CD14-positive monocyte (primary cell): ENCODE measurements at regions not wholly inside any gene's neighbourhood (a gene's known extent, or its start where the extent isn't known, plus 50 kb on each side); places are given as distances from the start of the nearest gene placed in this dataset.
"Not testable (repeated sequence)": the region's sequence is repeated elsewhere in the genome, so short reads cannot be mapped to it uniquely, and the experiment has no call there.

Experiments
- DNase-seq, 3 donors: peaks; one replicate each; pipeline ENCODE4 v3.0.0-alpha.2; 2011 to 2022
- H2AFZ ChIP-seq: 2 replicates; pipeline ENCODE4 v1.6.0; 2012; ENCODE audit warnings: mild to moderate bottlenecking, low read depth, low read length, inconsistent platforms; ENCODE audit not compliant: insufficient read depth, poor library complexity, severe bottlenecking
- H3K27ac ChIP-seq, 2 donors: 1 replicate in 1 of 2; 2 replicates in 1 of 2; pipeline ENCODE4 v1.5.1; 2012 to 2013; ENCODE audit warnings: low read length in 2 of 2, control low read depth in 1 of 2, inconsistent platforms in 1 of 2, low read depth in 1 of 2, mild to moderate bottlenecking in 1 of 2
- H3K27me3 ChIP-seq, 2 donors: one replicate each; pipeline versions ENCODE4 v1.6.0 to v1.6.1; 2011 to 2013; ENCODE audit warnings: low read length in 2 of 2; ENCODE audit not compliant: control insufficient read depth in 2 of 2, insufficient read depth in 2 of 2
- H3K36me3 ChIP-seq, 2 donors: replicated peaks in 1 of 2; 1 replicate in 1 of 2; 2 replicates in 1 of 2; pipeline versions ENCODE4 v1.5.1 to v1.6.1; 2012 to 2013; ENCODE audit warnings: low read length in 2 of 2, control low read depth in 1 of 2, inconsistent platforms in 1 of 2, mild to moderate bottlenecking in 1 of 2; ENCODE audit not compliant: insufficient read depth in 2 of 2, control insufficient read depth in 1 of 2
- H3K4me1 ChIP-seq, 2 donors: 1 replicate in 1 of 2; 2 replicates in 1 of 2; pipeline versions ENCODE4 v1.5.1 to v1.6.1; 2012 to 2013; ENCODE audit warnings: low read length in 2 of 2, control low read depth in 1 of 2, inconsistent platforms in 1 of 2, mild to moderate bottlenecking in 1 of 2, moderate library complexity in 1 of 2; ENCODE audit not compliant: insufficient read depth in 2 of 2, control insufficient read depth in 1 of 2
- H3K4me2 ChIP-seq: replicated peaks from 2 replicates; pipeline ENCODE3; 2012; ENCODE audit warnings: low read length, moderate library complexity, mild to moderate bottlenecking; ENCODE audit not compliant: poor library complexity, severe bottlenecking; ENCODE audit errors: extremely low read depth
- H3K4me3 ChIP-seq, 3 experiments: fragments of 200-600 bp in 1 of 3; sonication (generic) in 1 of 3; replicated peaks in 1 of 3; 1 replicate in 2 of 3; 2 replicates in 1 of 3; pipeline ENCODE4 v1.5.1; 2011 to 2013; ENCODE audit warnings: low read length in 3 of 3, mild to moderate bottlenecking in 3 of 3, control low read depth in 2 of 3, low read depth in 2 of 3, inconsistent platforms in 1 of 3, moderate library complexity in 1 of 3
- H3K79me2 ChIP-seq: 2 replicates; pipeline ENCODE4 v1.6.0; 2012; ENCODE audit warnings: mild to moderate bottlenecking, control low read depth, inconsistent platforms, low read length, moderate library complexity; ENCODE audit not compliant: insufficient read depth
- H3K9ac ChIP-seq: 2 replicates; pipeline ENCODE4 v1.6.0; 2017; ENCODE audit warnings: low read length, mild to moderate bottlenecking; ENCODE audit not compliant: insufficient read depth, poor library complexity, severe bottlenecking
- H3K9me3 ChIP-seq, 2 donors: replicated peaks in 1 of 2; 1 replicate in 1 of 2; 2 replicates in 1 of 2; pipeline versions ENCODE4 v1.5.1 to v1.6.1; 2012 to 2013; ENCODE audit warnings: low read length in 2 of 2, control low read depth in 1 of 2; ENCODE audit not compliant: control insufficient read depth in 1 of 2, insufficient read depth in 1 of 2
- H4K20me1 ChIP-seq: 2 replicates; pipeline ENCODE4 v1.6.0; 2012; ENCODE audit warnings: mild to moderate bottlenecking, low read length, control low read depth, moderate library complexity; ENCODE audit not compliant: insufficient read depth
- H3K27ac Mint-ChIP-seq, 7 donors: one replicate each; pipeline ENCODE4 v1.8.0; 2020; ENCODE audit warnings: mild to moderate bottlenecking in 7 of 7, mixed read lengths in 7 of 7, moderate library complexity in 6 of 7, inconsistent platforms in 2 of 7
- H3K27me3 Mint-ChIP-seq, 3 donors: one replicate each; pipeline ENCODE4 v1.8.0; 2021 to 2022; ENCODE audit warnings: low read depth in 3 of 3, mild to moderate bottlenecking in 3 of 3, mixed read lengths in 3 of 3, moderate library complexity in 3 of 3, inconsistent platforms in 1 of 3
- H3K36me3 Mint-ChIP-seq, 2 donors: one replicate each; pipeline ENCODE4 v1.8.0; 2020; ENCODE audit warnings: mixed read lengths in 2 of 2, inconsistent platforms in 1 of 2, mild to moderate bottlenecking in 1 of 2
- H3K4me1 Mint-ChIP-seq: one replicate; pipeline ENCODE4 v1.8.0; 2020; ENCODE audit warnings: mild to moderate bottlenecking, mixed read lengths
- H3K4me3 Mint-ChIP-seq, 2 donors: one replicate each; pipeline ENCODE4 v1.8.0; 2020; ENCODE audit warnings: mild to moderate bottlenecking in 2 of 2, mixed read lengths in 2 of 2, moderate library complexity in 1 of 2
- H3K9me3 Mint-ChIP-seq, 7 donors: one replicate each; pipeline ENCODE4 v1.8.0; 2020 to 2022; ENCODE audit warnings: mixed read lengths in 7 of 7, mild to moderate bottlenecking in 6 of 7, moderate library complexity in 6 of 7, inconsistent platforms in 2 of 7
- WGBS: methylation state at CpG from one replicate; pipeline ENCODE4 v1.1.5; 2013; ENCODE audit warnings: missing lambda C conversion rate; ENCODE audit not compliant: insufficient coverage; 5-methylcytosine and 5-hydroxymethylcytosine counted together
- intact Hi-C, 2 donors: fragments of 100-400 bp; cut with micrococcal nuclease; formaldehyde crosslinking; loops; one replicate each; pipeline versions ENCODE4 v1.15.0 to v1.15.1; 2023
- TF ChIP-seq, protein P1 (sequence below): fragments of 200-600 bp; IDR thresholded peaks from one replicate; pipeline ENCODE4 v1.8.0; 2022; ENCODE audit warnings: antibody characterized with exemption, mild to moderate bottlenecking

DNA sequence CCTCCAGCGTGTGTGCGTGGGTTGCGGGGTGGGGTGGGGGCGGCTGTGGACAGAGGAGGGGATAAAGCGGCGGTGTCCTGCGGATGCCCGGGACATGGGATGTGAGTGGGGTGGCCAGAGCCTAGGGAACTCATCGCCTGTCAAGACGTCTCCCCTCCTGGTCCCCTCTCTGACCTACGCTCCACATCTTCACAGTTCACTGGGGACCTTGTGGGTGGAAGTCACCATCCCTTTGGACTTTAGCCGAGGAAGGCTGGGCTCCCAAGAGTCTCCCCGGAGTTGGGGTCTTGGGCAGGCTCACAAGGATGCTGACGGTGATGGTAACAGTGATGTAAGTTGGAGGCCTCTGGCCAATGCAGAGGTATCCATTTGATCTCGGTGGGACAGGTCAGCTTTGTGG is 760.3 kb upstream of the DEFB115 start:
- H3K4me1 ChIP-seq, H3K27me3 ChIP-seq, H4K20me1 ChIP-seq, H3K4me3 ChIP-seq, H3K27me3 Mint-ChIP-seq, H3K9ac ChIP-seq, H3K27ac Mint-ChIP-seq, DNase-seq, intact Hi-C loops, H3K4me3 Mint-ChIP-seq, H3K4me1 Mint-ChIP-seq, H2AFZ ChIP-seq, H3K4me2 ChIP-seq, H3K36me3 ChIP-seq, H3K36me3 Mint-ChIP-seq, H3K79me2 ChIP-seq, H3K27ac ChIP-seq: not testable (repeated sequence)
- peaks cover 0 to 11% (median 6%) of the 10 kb centered on the region in 7 donors for H3K9me3 Mint-ChIP-seq
- H3K9me3 ChIP-seq: peaks cover 13 to 16% of the 10 kb centered on the region in 2 donors
- 95% methylated on average over 10 of the region's 15 CpGs for WGBS

DNA sequence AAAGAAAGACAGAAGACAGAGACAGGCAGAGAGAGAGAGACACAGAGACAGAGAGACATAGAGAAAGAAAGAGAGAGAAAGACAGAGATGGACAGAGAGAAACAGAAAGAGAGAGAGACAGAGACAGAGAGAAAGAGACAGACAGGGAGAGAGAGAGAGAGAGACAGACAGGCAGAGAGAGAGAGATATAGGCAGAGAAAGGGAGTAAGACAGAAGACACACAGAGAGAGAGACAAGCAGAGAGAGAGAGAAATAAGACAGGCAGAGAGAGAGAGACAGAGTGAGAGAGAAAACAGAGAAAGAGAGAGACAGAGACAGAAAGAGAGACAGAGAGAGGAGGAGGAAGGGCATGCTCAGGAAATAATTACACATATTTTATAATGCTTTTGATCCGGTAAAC is 758.3 kb upstream of the DEFB115 start:
- no peak for DNase-seq
- no peak overlapping the region for H3K9ac ChIP-seq
- H3K36me3 ChIP-seq: no peaks in the 10 kb centered on the region
- H4K20me1 ChIP-seq: no peaks in the 10 kb centered on the region
- peaks cover 0 to 2% (median 0%) of the 10 kb centered on the region in 3 donors for H3K27me3 Mint-ChIP-seq
- no peak overlapping the region for H3K4me3 Mint-ChIP-seq
- H3K9me3 Mint-ChIP-seq: peaks cover 0 to 7% (median 2%) of the 10 kb centered on the region in 7 donors
- no CpG with 5 or more reads among the region's 1 CpG for WGBS
- no peak overlapping the region for H3K27ac Mint-ChIP-seq
- intact Hi-C loops: no loop called here
- H3K27me3 ChIP-seq: peaks cover 0 to 3% of the 10 kb centered on the region in 2 donors
- H3K27ac ChIP-seq: no peak overlapping the region
- H3K79me2 ChIP-seq: no peaks in the 10 kb centered on the region
- H3K4me1 Mint-ChIP-seq: no peaks in the 10 kb centered on the region
- H3K4me2 ChIP-seq: no peak overlapping the region
- H3K4me3 ChIP-seq: no peak overlapping the region
- TF ChIP-seq, protein P1, sequence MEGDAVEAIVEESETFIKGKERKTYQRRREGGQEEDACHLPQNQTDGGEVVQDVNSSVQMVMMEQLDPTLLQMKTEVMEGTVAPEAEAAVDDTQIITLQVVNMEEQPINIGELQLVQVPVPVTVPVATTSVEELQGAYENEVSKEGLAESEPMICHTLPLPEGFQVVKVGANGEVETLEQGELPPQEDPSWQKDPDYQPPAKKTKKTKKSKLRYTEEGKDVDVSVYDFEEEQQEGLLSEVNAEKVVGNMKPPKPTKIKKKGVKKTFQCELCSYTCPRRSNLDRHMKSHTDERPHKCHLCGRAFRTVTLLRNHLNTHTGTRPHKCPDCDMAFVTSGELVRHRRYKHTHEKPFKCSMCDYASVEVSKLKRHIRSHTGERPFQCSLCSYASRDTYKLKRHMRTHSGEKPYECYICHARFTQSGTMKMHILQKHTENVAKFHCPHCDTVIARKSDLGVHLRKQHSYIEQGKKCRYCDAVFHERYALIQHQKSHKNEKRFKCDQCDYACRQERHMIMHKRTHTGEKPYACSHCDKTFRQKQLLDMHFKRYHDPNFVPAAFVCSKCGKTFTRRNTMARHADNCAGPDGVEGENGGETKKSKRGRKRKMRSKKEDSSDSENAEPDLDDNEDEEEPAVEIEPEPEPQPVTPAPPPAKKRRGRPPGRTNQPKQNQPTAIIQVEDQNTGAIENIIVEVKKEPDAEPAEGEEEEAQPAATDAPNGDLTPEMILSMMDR: no peak
- no peak overlapping the region for H2AFZ ChIP-seq
- no peaks in the 10 kb centered on the region for H3K4me1 ChIP-seq
- H3K36me3 Mint-ChIP-seq: no peaks in the 10 kb centered on the region
- peaks cover 16 to 18% of the 10 kb centered on the region in 2 donors for H3K9me3 ChIP-seq

DNA sequence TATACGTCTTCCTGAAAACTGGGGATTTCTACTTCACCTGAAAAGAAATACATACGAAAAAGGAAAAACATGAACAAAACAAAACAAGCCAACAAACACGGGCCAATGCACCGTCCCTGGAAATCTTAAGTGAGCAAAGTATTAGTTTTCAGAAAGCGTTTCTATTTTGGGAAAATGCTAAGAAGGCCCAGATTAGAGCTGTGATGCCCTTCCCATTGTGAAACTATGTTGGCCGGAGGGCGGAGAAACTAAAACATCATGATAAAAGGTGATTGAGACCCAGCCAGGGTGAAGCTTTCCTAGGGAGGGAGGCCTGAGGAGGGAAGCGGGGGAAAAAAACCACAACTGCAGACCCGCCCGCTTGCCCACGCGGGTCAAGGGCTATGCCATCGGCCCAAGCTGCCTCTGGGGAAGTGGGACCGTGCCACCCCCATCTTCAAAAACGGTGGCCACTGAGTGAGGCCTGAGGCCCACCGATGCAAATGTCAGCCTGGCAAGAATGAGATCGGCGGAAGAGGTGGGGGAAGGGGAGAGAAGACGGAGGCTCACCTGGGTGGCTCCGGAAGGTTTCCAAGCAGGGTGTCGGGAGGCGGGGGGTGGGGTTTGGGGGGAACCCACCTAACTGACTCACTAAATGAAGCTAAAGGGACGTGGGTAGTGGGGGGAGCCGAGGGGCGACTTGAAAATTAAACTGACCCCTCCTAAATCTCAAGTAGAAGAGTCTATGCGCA is 757.6 kb upstream of the DEFB115 start:
- H3K36me3 Mint-ChIP-seq, H3K27me3 ChIP-seq, intact Hi-C loops, DNase-seq, H3K4me2 ChIP-seq, H3K4me3 Mint-ChIP-seq, H3K27ac ChIP-seq, H3K9ac ChIP-seq, H3K4me1 ChIP-seq, H3K9me3 Mint-ChIP-seq, H3K4me3 ChIP-seq, H3K36me3 ChIP-seq, H2AFZ ChIP-seq, H3K27me3 Mint-ChIP-seq, H3K4me1 Mint-ChIP-seq, H3K27ac Mint-ChIP-seq, H4K20me1 ChIP-seq, H3K79me2 ChIP-seq: not testable (repeated sequence)
- 32% methylated on average over 7 of the region's 26 CpGs for WGBS
- peaks cover 18 to 20% of the 10 kb centered on the region in 2 donors for H3K9me3 ChIP-seq

DNA sequence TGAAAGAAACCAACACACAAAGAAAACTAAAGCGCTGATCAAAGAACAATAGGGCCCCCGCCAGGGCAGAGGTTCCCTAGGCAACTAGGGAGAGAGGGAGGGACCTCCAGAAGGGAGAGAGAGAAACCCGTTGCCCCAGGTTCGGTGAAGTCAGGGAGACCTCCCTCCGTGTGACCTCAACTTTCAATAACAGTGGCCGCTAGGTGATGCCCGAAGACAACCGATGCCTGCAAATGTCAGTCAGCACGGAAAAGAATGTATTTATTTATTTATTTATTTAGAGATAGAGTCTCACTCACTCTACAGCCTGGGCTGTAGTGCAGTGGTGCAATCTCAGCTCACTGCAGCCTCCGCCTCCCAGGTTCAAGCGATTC is 757.0 kb upstream of the DEFB115 start:
- H3K27me3 ChIP-seq, H3K36me3 Mint-ChIP-seq, H3K4me3 Mint-ChIP-seq, H2AFZ ChIP-seq, intact Hi-C loops, H3K4me1 ChIP-seq, H3K9me3 Mint-ChIP-seq, H3K9ac ChIP-seq, H3K4me3 ChIP-seq, H3K4me2 ChIP-seq, H3K4me1 Mint-ChIP-seq, DNase-seq, H3K79me2 ChIP-seq, H3K36me3 ChIP-seq, H4K20me1 ChIP-seq, H3K27ac Mint-ChIP-seq, H3K27me3 Mint-ChIP-seq, H3K27ac ChIP-seq: not testable (repeated sequence)
- H3K9me3 ChIP-seq: peaks cover 18 to 24% of the 10 kb centered on the region in 2 donors
- no CpG with 5 or more reads among the region's 11 CpGs for WGBS
